Myocyte (in vitro differentiated cells): ENCODE measurements at regions not wholly inside any gene's neighbourhood (a gene's known extent, or its start where the extent isn't known, plus 50 kb on each side); places are given as distances from the start of the nearest gene placed in this dataset.
A peak's percentile ranks its signal among the peaks of the same experiment; 100 is the strongest.
"Not testable (repeated sequence)": the region's sequence is repeated elsewhere in the genome, so short reads cannot be mapped to it uniquely, and the experiment has no call there.

ENCODE experiments used
- DNase-seq: peaks from one replicate; pipeline ENCODE4 v3.0.0-alpha.2; 2012; ENCODE audit warnings: low read depth

DNA sequence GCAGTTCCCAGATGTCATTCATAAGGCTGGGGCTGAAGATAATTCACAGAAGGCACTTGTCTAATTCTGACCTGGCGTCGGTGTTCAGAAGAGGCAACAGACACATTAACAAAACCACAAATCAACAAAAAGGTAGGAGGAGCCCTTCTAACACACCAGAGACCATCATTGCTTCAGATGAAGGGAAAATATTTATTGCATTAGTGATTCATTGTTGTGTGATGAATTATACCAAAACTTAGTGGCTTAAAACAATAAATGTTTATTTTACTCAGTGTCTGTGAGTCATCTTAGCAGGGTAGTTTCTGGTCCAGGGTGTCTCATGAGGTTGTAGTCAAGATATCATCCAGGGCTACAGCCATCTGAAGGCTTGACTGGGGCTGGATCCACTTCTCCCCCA, 91.3 kb upstream of the KIF2A start:
- DNase-seq, result no peak

DNA sequence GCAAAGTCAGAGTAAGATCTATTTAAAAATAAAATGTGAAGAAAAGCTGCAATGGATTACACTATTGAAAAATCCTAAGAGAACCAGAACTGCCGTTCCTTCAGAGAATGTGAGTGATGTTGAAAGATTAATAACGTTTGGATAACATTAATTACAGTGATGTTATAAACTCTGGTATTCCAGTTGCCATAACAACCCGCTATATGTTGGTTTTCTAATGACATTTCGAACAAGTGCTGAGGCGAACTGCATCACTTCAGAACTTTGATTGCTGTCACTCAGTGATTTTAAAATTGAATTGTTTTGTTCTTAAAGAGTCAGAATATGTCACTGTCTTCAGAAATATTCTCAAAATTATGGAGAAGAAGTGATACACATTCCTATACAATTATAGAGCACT, 89.4 kb upstream of the KIF2A start:
- DNase-seq, result not testable (repeated sequence)

DNA sequence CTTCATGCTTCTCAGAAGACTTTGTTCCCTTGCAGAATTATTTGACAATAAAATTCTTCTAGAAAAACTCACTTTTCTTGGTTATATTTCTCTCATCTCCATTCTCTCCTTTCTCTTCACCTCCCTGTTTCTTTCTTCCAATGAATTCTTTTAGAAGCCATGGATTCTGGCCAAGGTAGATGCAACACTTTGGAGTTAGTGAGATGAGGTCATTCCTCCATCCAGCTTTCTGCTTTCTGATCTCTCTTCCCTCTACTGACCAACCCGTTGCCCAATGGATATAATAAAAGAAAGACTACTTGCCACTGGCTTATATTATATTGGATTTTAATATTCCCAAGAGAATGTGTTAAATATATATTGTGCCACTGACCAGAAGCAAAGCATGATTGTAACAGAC, 88.9 kb upstream of the KIF2A start:
- DNase-seq, result not testable (repeated sequence)

DNA sequence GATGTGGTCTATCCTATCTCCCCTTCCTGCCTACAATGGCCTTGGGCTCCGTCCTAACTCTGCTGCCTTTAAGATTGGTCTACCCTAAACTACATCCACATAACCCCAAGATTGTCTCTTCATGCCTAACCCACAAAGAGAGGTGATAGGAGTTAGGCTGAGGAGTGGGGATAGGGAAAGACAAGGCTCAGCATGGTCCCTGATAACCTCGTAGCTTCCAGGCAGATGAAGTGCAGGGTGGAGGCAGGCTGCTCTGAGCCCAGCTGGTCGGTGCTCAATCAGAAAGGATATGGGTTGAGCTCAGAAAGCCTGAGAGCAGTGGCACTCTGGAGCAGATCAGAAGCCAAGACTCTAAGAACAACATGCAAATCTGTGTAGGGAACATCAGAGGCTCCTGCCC, 87.1 kb upstream of the KIF2A start:
- DNase-seq, result not testable (repeated sequence)

DNA sequence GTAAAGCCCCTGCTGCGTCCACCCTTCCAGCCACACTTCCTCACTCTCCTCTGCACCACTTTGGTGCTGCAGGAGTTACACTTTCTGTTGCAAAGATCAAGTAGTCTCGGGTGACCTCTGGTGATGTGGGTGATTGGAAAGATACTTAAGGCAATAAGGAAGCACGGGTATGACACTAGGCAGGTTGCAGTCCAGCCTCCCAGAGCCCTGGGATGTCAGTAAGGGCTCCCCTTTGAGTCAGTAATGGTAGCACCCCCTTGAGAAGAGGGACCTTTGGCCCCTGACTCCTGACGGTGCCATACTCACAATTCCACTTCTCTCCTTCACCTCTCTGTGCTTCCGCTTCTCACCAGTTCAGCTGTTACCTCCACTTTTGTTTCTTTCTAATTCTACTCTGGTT, 84.1 kb upstream of the KIF2A start:
- DNase-seq, result not testable (repeated sequence)

DNA sequence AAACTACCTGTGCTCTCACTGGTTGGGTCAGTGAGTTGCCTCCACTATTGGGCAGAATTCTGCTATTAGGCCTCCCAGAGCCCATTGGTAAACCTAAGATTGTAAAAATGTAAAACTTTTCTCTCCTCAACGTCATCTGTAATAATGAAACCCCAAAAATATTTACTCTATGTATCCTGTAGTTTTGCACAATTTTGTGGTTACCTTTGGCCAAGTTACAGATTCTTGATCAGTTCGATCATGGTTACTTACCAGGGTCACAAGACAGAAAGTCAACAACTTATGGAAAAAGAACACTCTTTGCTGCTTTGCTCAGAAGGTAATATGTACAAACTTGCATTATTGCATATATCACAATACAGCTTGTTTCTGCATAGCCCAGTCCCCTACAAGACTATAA, 83.7 kb upstream of the KIF2A start:
- not testable (repeated sequence) for DNase-seq

DNA sequence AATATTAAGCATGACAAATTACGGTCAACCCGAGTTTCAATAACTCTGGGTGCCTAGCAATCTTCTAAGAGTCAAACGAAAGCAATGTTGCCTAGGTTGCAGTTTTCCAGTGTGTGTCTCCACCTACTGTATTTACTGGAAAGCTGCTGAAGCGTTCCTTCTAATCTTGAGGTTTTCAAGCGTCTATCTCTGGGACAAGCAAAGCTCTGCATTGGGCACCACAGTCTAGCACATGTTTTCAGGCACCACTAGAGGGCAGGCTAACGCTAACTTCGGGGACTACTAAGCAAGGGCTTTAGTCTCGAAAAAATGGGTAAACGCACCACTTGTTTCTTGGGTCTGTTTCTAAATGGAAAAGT, 82.7 kb upstream of the KIF2A start:
- DNase-seq, result not testable (repeated sequence)

DNA sequence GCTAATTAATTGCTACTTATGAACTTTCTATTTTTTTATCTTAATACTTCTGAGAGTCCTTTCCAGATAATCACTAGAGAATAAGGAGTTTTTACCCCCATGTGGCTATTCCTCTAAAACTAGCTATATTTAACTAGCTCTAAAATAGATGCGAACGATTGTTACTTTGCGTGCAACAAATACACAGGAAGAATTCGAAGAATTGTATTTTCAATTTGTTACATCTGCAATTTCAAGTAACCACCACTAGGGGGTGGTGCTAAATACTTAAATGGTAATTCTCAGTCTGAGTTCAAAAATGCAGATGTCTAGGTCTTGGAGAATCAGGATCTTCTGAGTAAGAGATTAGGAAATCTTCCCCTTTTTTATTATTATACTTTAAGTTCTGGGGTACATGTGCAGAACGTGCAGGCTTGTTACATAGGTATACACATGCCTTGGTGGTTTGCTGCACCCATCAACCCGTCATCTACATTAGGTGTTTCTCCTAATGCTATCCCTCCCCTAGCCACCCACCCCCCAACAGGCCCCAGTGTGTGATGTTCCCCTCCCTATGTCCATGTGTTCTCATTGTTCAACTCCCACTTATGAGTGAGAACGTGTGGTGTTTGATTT, 80.9 kb upstream of the KIF2A start:
- not testable (repeated sequence) for DNase-seq

DNA sequence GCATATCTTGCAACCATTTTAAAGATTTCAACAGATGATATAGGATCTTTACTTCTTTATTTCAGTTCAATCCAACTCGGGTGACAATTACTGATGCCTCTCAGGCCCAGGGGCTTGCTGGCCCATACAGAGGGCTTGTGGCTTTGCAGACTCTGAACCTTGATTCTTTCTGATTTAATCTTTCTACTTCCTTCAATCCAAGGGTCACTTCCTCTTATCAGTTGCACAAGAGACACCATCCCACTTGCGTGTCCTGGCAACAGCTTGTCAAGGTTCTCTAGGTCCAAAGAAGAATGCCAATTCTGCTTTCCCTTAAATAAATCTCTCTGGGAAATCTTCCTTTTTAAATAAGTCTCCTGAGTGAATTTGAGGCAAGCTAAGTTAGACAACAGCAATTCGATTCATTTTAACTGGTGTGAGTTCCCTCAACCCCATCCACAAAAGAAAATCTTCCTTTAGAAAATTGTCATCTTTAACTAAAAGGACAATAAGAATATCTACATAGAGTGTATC, 75.1 kb upstream of the KIF2A start:
- DNase-seq, result not testable (repeated sequence)

DNA sequence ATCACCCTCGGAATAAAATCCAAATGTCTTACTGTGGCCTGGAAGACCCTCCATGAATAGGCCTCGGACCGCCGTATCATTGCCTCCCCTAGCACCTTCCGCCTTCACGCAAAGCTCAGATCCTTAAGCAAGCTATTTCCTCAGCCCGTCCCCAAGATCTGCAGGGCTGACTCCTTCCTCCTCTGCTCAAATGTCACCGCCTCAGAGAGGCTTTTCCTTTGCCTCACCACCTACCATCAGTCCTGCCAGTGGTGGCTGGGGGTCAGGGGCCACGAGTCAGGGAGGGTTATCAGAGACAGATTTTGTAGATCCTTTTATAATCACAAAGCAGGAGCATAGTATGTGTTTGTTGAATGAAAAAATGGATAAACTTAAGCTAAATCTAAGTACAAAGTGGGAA, 74.4 kb upstream of the KIF2A start:
- DNase-seq, result no peak

DNA sequence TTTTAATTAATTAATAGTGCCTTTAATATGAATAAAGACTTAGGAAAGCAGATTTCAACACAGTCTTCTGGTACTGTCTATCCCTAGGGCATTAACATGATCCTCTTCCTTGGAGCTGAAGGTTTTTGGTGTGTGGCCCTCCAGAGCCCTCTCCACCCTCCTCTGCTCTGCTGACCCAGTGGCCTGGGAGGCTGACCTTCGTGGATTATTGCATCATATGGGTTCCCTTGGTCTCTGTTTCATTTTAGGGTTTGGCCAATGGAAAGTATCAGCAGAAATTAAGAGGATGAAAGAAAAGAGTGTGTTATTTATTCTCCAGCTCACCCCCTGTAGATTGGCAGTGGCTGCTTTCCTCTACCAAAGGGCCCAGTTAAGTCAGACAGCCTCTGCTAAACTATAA, 73.8 kb upstream of the KIF2A start:
- DNase-seq, result not testable (repeated sequence)

DNA sequence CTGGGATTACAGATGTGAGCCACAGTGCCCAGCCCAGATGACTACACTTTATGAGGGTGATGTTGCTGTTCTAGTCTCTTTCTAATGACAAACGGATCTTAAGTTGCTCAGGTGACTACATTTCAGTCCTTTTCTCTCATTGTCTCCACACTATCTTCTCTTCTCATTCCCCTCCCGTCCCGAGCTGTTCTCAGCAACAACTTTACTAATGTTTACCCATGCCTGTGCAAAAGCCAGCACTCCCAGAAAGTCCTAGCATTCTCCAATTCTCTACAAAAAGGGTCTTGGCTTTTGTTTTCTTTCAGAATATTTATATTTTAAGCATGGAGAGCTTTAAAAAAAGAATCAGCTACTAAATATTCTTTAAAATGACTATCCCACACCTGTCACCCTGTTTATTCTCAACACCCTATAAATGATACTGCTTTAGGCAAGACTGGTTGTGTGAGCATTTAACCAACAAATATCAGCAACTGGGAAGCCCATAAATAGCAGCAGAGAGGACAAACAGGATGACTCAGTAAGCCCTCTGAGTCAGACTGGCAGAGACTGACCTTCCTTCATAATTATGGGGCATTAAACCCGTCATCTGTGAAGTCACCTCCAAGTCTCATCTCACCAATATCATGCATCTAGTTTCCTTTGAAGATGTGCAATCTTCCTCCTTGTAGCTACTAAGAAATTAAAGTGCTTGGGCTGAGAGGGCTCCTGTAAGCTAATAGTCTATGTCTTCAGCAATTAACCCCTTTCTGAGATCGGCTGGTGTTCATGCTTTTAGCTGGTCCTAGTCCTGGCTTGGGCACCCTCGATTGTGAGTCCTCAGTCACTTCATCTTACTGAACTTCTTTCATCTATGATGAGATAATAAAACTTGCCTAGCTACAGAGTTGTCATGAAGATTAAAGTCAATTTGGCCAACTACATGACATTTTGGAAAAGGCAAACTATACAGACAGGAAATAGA, 72.6 kb upstream of the KIF2A start:
- peak; percentile 81 for DNase-seq

DNA sequence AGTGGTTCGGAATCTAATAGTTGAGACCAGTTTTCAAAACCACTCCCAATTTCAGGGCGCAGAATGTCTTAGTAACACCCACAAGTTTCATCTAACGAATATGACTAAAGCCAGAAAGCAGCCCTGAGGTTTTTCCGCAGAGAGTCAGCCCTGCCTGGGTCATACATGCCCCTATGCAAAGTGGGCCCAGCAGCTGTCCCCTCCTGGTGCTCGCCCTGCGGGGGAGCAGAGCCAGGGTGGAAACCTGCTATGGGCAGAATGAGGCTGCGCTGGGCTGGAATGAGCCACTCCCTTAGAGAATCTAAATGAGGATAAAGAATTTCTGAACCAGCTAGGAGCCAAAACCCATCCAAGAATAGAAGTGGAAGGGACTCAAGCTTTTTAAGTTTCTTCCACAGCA, 69.4 kb upstream of the KIF2A start:
- DNase-seq, result peak; percentile 94

DNA sequence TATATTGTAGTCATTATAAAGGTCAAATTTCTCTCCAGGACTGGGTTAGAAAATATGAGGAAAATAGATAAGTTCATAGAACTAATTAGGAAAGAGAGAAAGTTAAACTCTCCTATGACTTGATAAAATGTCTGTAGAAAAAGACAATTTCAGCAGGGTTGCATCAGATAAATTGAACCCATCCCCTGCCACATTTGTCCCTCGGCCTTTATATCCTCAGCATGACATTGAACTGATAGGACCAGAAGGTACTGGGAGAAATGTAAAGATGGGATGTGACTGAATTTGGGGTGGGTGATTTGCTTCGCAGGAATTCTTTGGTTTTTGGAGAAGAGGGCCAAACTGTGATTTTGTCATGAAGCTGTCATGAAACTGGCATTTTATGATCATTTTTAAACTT, 68.1 kb upstream of the KIF2A start:
- DNase-seq, result not testable (repeated sequence)

DNA sequence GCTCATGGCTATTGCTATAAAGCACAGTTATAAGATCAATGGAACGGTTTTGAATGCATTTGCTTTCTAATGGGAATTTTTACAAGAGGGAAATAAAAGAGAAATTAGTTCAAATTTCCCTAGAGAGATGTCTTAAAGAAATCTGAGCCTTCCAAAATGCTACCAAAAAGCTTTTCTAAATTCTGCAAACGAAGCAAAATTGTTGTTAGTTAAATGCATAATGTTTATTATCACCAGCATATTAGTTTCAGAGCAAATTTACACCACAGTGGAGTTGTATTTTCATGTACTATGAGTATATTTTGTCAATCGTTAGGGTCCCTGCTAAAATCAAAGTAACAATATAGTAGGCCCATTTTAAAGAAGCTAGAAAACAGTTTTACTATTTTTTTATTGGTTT, 67.4 kb upstream of the KIF2A start:
- DNase-seq, result not testable (repeated sequence)

DNA sequence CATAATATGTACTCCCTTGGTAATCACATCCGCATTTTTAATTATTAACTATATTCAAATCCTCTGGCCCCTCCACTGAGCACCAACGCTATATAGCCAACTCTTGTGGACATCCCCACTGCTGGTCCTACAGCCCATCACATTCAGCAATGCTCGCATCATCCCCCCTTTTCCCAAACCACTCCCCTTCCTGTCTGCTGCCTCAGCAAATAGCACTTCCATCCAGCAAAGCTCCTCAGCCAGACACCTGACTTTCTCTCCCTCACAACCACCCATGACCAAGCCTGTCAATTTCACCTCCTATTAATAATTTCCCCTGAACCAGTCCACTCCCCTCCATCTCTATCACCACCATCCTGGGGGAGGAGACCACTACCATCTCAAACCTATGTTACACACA, 65.5 kb upstream of the KIF2A start:
- DNase-seq, result not testable (repeated sequence)

DNA sequence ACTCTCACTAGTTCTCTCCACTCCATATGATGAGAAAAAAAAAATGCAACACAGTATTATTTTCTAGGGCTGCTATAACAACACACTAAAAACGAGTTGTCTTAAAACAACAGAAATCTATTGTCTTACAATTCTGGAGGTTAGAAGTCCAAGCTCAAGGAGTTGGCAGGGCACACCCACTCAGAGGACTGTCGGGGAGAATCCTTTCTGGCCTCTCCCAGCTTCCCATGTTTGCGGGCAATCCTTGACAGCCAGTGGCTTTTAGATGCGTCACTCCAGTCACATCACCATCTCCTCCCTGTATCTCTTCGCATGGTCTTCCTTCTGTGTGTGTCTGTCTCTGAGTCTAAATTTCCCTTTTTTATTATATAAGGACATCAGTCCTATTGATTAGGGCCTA, 64.0 kb upstream of the KIF2A start:
- not testable (repeated sequence) for DNase-seq

DNA sequence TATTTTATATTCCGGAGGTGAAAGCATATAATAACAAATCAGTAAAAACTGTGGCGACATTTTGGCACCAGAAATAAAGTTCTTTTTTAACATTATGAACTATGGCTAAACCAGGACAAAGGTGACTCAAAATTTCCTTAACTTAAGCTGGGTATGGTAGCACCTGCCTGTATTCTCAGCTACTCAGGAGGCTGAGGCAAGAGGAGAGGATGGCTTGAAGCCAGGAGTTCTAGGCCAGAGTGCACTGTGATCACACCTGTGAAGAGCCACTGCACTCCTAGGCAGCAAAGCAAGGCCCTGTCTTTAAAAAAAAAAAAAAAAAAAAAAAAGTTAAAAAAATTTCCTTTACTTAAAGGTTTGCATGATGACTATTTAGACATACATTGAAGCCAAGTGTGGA, 63.0 kb upstream of the KIF2A start:
- not testable (repeated sequence) for DNase-seq

DNA sequence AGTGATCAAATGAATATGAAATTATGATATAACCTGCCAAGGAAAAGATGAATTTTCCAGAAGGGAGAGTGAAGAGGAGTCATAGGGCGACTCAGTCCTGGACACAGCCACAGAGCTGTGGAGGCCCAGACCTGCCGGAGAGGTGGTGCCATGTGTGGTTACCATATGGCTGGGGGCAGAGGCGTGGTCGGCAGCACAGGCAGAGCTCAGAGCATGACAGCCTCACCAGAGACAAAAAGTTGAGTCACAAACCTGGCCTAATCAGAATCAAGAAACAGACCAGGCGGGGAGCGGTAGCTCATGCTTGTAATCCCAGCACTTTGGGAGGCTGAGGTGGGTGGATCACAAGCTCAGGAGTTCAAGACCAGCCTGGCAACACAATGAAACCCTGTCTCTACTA, 57.8 kb upstream of the KIF2A start:
- not testable (repeated sequence) for DNase-seq

DNA sequence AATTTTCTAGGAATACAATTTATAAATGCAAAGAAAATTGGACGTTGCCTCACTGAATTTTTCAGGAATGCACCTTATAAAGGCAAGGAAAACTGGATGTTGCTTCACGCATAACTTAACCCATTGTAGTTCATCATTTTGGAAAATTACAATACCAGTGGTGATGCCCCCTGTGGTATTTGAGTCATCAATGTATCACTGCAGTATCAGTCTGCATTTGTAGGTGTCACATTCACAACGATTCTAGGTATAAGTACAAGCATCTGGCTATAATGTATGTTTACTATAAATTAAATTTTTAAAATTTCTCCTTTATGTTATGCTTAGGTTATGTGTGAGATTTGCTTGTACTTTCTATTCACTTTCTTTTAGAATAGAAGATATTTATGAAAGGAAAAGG, 55.9 kb upstream of the KIF2A start:
- DNase-seq, result not testable (repeated sequence)

DNA sequence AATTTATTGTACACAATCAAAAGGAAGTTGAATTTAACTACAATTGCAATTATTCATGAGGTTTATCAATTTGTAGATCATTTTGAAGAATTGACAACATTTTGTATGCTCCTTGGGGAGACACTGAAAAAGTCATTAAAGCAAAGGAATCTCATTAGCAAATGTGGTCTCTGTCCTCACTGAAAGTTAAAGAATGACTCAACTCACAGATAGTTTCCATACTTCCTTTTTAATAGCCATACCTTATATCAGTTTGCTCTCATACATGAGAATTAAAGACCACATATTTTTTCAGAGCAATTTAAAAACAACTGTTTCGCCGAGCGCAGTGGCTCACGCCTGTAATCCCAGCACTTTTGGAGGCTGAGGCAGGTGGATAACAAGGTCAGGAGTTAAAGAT, 55.1 kb upstream of the KIF2A start:
- not testable (repeated sequence) for DNase-seq

DNA sequence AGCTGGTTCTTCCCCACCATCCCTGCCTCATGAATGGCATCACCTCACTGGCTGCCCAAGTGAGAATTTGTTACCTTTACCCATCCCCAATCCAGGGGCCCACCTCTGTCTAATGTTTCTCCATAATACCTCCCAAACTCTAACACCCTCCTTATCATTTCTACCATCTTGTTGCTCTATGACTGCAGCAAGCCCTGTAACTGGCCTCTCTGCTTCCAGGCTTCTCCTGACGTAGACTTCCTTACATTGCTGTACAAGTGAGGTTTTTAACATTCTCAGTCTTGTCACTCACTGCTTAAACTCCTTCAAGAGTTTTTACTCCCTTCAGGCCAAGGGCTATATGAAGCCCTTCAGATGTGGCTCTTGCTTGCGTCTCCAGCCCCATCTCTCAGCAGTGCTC, 53.5 kb upstream of the KIF2A start:
- DNase-seq, result not testable (repeated sequence)
